DOHH2 (cell line): ENCODE measurements at regions not wholly inside any gene's neighbourhood (a gene's known extent, or its start where the extent isn't known, plus 50 kb on each side); places are given as distances from the start of the nearest gene placed in this dataset.

ENCODE experiments used
- EZH2phosphoT487 ChIP-seq: fragments of 200-600 bp; sonication (generic); IDR thresholded peaks from 2 replicates; pipeline ENCODE4 v1.6.1; 2017; ENCODE audit warnings: borderline replicate concordance, mild to moderate bottlenecking, antibody characterized with exemption, low read length, moderate library complexity, mixed read lengths
- TF ChIP-seq, protein P1 (sequence below): fragments of 200-600 bp; sonication (generic); IDR thresholded peaks from one replicate; pipeline ENCODE4 v1.5.1; 2014; ENCODE audit warnings: antibody characterized with exemption, mild to moderate bottlenecking, low read depth, low read length; ENCODE audit not compliant: poor library complexity, severe bottlenecking

- TF ChIP-seq, protein P1, sequence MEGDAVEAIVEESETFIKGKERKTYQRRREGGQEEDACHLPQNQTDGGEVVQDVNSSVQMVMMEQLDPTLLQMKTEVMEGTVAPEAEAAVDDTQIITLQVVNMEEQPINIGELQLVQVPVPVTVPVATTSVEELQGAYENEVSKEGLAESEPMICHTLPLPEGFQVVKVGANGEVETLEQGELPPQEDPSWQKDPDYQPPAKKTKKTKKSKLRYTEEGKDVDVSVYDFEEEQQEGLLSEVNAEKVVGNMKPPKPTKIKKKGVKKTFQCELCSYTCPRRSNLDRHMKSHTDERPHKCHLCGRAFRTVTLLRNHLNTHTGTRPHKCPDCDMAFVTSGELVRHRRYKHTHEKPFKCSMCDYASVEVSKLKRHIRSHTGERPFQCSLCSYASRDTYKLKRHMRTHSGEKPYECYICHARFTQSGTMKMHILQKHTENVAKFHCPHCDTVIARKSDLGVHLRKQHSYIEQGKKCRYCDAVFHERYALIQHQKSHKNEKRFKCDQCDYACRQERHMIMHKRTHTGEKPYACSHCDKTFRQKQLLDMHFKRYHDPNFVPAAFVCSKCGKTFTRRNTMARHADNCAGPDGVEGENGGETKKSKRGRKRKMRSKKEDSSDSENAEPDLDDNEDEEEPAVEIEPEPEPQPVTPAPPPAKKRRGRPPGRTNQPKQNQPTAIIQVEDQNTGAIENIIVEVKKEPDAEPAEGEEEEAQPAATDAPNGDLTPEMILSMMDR = no peak
- no peak for TF ChIP-seq EZH2phosphoT487
Observed at GRCh38 chr11:45400591-45400990, 114.5 kb upstream of the SYT13 start.
